ENCODE measurements at regions not wholly inside any gene's neighbourhood (a gene's known extent, or its start where the extent isn't known, plus 50 kb on each side); places are given as distances from the start of the nearest gene placed in this dataset.

DNA sequence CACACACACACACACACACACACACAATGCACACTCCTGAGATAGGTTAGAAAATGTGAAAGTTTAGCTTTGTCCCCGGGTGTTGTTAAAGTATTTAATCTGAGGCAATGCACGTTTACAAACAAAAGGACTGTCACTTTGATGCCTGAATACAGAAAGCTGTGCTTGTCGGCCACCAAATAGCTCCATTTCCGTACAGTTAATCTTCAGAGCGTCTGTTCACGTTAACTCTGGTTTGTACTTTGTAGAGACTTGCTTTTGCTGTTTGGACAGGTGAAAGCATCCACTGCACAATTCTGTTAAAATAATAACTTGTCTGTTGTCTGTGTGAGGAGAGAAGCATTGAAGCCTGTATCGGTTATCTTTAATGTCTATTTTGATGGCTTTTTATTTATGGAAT lies 267.8 kb downstream of the FGF9 start:
- no peak for DNase-seq
- no peak overlapping the region for H3K9ac ChIP-seq (ENCODE audit: low read length)
- ATAC-seq: no peak
- no peaks in the 10 kb centered on the region for H3K9me3 ChIP-seq (ENCODE audit: low read length)
- no peak overlapping the region for H2AFZ ChIP-seq (ENCODE audit: low read length)
- no peaks in the 10 kb centered on the region for H3K79me2 ChIP-seq (ENCODE audit: low read length)
- no peak overlapping the region for H3K4me2 ChIP-seq (ENCODE audit: low read length)
- BruUV-seq (replicated peaks): no TSS peak
- H3K36me3 ChIP-seq (ENCODE audit: low read depth, low read length): no peaks in the 10 kb centered on the region
- ChIA-PET POLR2A (ENCODE audit: unreplicated experiment) (no interaction called here), CTCF (no interaction called here)
- no peaks in the 10 kb centered on the region for H3K4me1 ChIP-seq (ENCODE audit: insufficient read depth, low read length)
- no peaks in the 10 kb centered on the region for H3F3A ChIP-seq (ENCODE audit: low read length, unreplicated experiment)
- no peaks in the 10 kb centered on the region for H4K20me1 ChIP-seq (ENCODE audit: low read length)
- no peak overlapping the region for H3K4me3 ChIP-seq (ENCODE audit: low read length)
- H3K27me3 ChIP-seq (ENCODE audit: low read length): no peaks in the 10 kb centered on the region
- no peak overlapping the region for H3K27ac ChIP-seq (ENCODE audit: low read length)
- TF ChIP-seq, protein P1, sequence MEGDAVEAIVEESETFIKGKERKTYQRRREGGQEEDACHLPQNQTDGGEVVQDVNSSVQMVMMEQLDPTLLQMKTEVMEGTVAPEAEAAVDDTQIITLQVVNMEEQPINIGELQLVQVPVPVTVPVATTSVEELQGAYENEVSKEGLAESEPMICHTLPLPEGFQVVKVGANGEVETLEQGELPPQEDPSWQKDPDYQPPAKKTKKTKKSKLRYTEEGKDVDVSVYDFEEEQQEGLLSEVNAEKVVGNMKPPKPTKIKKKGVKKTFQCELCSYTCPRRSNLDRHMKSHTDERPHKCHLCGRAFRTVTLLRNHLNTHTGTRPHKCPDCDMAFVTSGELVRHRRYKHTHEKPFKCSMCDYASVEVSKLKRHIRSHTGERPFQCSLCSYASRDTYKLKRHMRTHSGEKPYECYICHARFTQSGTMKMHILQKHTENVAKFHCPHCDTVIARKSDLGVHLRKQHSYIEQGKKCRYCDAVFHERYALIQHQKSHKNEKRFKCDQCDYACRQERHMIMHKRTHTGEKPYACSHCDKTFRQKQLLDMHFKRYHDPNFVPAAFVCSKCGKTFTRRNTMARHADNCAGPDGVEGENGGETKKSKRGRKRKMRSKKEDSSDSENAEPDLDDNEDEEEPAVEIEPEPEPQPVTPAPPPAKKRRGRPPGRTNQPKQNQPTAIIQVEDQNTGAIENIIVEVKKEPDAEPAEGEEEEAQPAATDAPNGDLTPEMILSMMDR (conservative IDR thresholded peaks at IDR 0.05; ENCODE audit: low read depth, low read length): no peak
- no peak for TF ChIP-seq EZH2 (IDR thresholded peaks at IDR 0.05; ENCODE audit: low read length, unreplicated experiment)
- TF ChIP-seq EZH2phosphoT487 (IDR thresholded peaks at IDR 0.05; ENCODE audit: borderline replicate concordance, low read length): no peak
- intact Hi-C loops (cut with micrococcal nuclease): no loop called here
- H3K9me2 ChIP-seq (replicated peaks; ENCODE audit: low read length): no peaks in the 10 kb centered on the region

DNA sequence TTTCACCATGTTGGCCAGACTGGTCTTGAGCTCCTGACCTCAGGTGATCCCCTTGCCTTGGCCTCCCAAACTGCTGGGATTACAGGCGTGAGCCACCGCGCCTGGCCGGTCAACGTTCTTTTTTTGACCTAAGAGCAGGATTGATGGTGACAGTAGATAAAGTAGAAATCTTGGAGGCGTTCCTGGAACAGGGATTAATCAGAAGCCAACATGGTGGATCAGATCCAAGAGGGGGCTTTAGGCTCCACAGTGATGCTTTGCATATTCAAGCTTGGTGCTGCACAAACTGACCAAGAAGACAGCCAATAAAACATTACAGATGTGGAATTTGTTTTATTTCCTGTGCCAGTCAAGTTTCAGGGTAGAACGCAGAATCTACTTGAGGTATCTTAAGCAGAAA lies 271.2 kb downstream of the FGF9 start:
- no peaks in the 10 kb centered on the region for H3K79me2 ChIP-seq (ENCODE audit: low read length)
- no peak overlapping the region for H3K4me2 ChIP-seq (ENCODE audit: low read length)

GRCh38 chr13:21944610-21945009 lies 273.7 kb downstream of the FGF9 start:
- no peak overlapping the region for H3K9ac ChIP-seq (ENCODE audit: low read length)
- no peak for ATAC-seq
- intact Hi-C loops (cut with micrococcal nuclease): no loop called here
- H3K27ac ChIP-seq (ENCODE audit: low read length): no peak overlapping the region
- no peaks in the 10 kb centered on the region for H3F3A ChIP-seq (ENCODE audit: low read length, unreplicated experiment)
- H3K79me2 ChIP-seq (ENCODE audit: low read length): no peaks in the 10 kb centered on the region
- no peak overlapping the region for H3K4me3 ChIP-seq (ENCODE audit: low read length)
- no peaks in the 10 kb centered on the region for H3K9me2 ChIP-seq (replicated peaks; ENCODE audit: low read length)
- H3K4me1 ChIP-seq (ENCODE audit: insufficient read depth, low read length): no peaks in the 10 kb centered on the region
- POLR2A ChIA-PET (ENCODE audit: unreplicated experiment): no interaction called here
- no peaks in the 10 kb centered on the region for H3K27me3 ChIP-seq (ENCODE audit: low read length)
- TF ChIP-seq EZH2phosphoT487 (IDR thresholded peaks at IDR 0.05; ENCODE audit: borderline replicate concordance, low read length) (no peak), EZH2 (IDR thresholded peaks at IDR 0.05; ENCODE audit: low read length, unreplicated experiment) (no peak)
- TF ChIP-seq, protein P1 (conservative IDR thresholded peaks at IDR 0.05; ENCODE audit: low read depth, low read length): no peak
- H4K20me1 ChIP-seq (ENCODE audit: low read length): no peaks in the 10 kb centered on the region
- BruUV-seq (replicated peaks): no TSS peak
- CTCF ChIA-PET: no interaction called here
- no peaks in the 10 kb centered on the region for H3K9me3 ChIP-seq (ENCODE audit: low read length)
- no peaks in the 10 kb centered on the region for H3K36me3 ChIP-seq (ENCODE audit: low read depth, low read length)
- H2AFZ ChIP-seq (ENCODE audit: low read length): no peak overlapping the region
- H3K4me2 ChIP-seq (ENCODE audit: low read length): no peak overlapping the region
- no peak for DNase-seq

More for the DNA sequence above, 271.2 kb downstream of the FGF9 start:
- no peak overlapping the region for H2AFZ ChIP-seq (ENCODE audit: low read length)
- no peaks in the 10 kb centered on the region for H3K36me3 ChIP-seq (ENCODE audit: low read depth, low read length)
- H3K4me3 ChIP-seq (ENCODE audit: low read length): no peak overlapping the region
- BruUV-seq (replicated peaks): no TSS peak
- no peaks in the 10 kb centered on the region for H3F3A ChIP-seq (ENCODE audit: low read length, unreplicated experiment)
- ChIA-PET CTCF (no interaction called here), POLR2A (ENCODE audit: unreplicated experiment) (no interaction called here)
- no peaks in the 10 kb centered on the region for H3K9me2 ChIP-seq (replicated peaks; ENCODE audit: low read length)
- intact Hi-C loops (cut with micrococcal nuclease): no loop called here
- no peak overlapping the region for H3K27ac ChIP-seq (ENCODE audit: low read length)
- DNase-seq: no peak
- TF ChIP-seq EZH2 (IDR thresholded peaks at IDR 0.05; ENCODE audit: low read length, unreplicated experiment) (no peak), EZH2phosphoT487 (IDR thresholded peaks at IDR 0.05; ENCODE audit: borderline replicate concordance, low read length) (no peak)
- TF ChIP-seq, protein P1 (conservative IDR thresholded peaks at IDR 0.05; ENCODE audit: low read depth, low read length): no peak
- no peaks in the 10 kb centered on the region for H3K9me3 ChIP-seq (ENCODE audit: low read length)
- H3K9ac ChIP-seq (ENCODE audit: low read length): no peak overlapping the region
- H4K20me1 ChIP-seq (ENCODE audit: low read length): no peaks in the 10 kb centered on the region
- H3K27me3 ChIP-seq (ENCODE audit: low read length): no peaks in the 10 kb centered on the region
- ATAC-seq: no peak
- H3K4me1 ChIP-seq (ENCODE audit: insufficient read depth, low read length): no peaks in the 10 kb centered on the region
